ENCODE measurements at regions not wholly inside any gene's neighbourhood (a gene's known extent, or its start where the extent isn't known, plus 50 kb on each side); places are given as distances from the start of the nearest gene placed in this dataset.

- TF ChIP-seq REST (IDR thresholded peaks at IDR 0.05; ENCODE audit: insufficient read depth in 1 of 2, low read depth in 2 of 2, low read length in 2 of 2), result no peak
- TF ChIP-seq POLR2AphosphoS5 (IDR thresholded peaks at IDR 0.05; ENCODE audit: low read depth, low read length), result no peak
- no peak for TF ChIP-seq TAF1 (IDR thresholded peaks at IDR 0.05; ENCODE audit: borderline replicate concordance, insufficient read depth, low read length)
- TF ChIP-seq SIN3A (IDR thresholded peaks at IDR 0.05; ENCODE audit: borderline replicate concordance, insufficient read depth, low read length), result no peak
- TF ChIP-seq FOXP2 (optimal IDR thresholded peaks at IDR 0.05; ENCODE audit: borderline replicate concordance, extremely low read depth, extremely low read length, insufficient read depth), result no peak
These were observed 372.2 kb upstream of the MCTP2 start for GRCh38 chr15:93859176-93859575.

Data from PFSK-1 (cell line).